ENCODE measurements at regions not wholly inside any gene's neighbourhood (a gene's known extent, or its start where the extent isn't known, plus 50 kb on each side); places are given as distances from the start of the nearest gene placed in this dataset.
"Not testable (repeated sequence)": the region's sequence is repeated elsewhere in the genome, so short reads cannot be mapped to it uniquely, and the experiment has no call there.

- no peak for DNase-seq (ENCODE audit: low spot score)
These were observed 366.8 kb upstream of the DPYD start for GRCh38 chr1:98287626-98288025.

GRCh38 chr1:98286656-98287055 is 365.8 kb upstream of the DPYD start:
- no peak for DNase-seq (ENCODE audit: low spot score)

GRCh38 chr1:98285286-98285685 is 364.5 kb upstream of the DPYD start:
- not testable (repeated sequence) for DNase-seq (ENCODE audit: low spot score)

- no peak for DNase-seq (ENCODE audit: low spot score)
These were observed 359.2 kb upstream of the DPYD start for GRCh38 chr1:98280049-98280448.

GRCh38 chr1:98278055-98278454 is 357.2 kb upstream of the DPYD start:
- DNase-seq (ENCODE audit: low spot score): no peak

- DNase-seq (ENCODE audit: low spot score): no peak
These were observed 356.3 kb upstream of the DPYD start for GRCh38 chr1:98277118-98277517.

GRCh38 chr1:98276514-98276913 is 355.7 kb upstream of the DPYD start:
- no peak for DNase-seq (ENCODE audit: low spot score)

GRCh38 chr1:98268316-98268715 is 347.5 kb upstream of the DPYD start:
- DNase-seq (ENCODE audit: low spot score): no peak

- DNase-seq (ENCODE audit: low spot score): no peak
These were observed 346.6 kb upstream of the DPYD start for GRCh38 chr1:98267423-98267822.

- DNase-seq (ENCODE audit: low spot score): no peak
These were observed 343.9 kb upstream of the DPYD start for GRCh38 chr1:98264727-98265126.

- no peak for DNase-seq (ENCODE audit: low spot score)
These were observed 340.0 kb upstream of the DPYD start for GRCh38 chr1:98260839-98261238.

- no peak for DNase-seq (ENCODE audit: low spot score)
These were observed 339.6 kb upstream of the DPYD start for GRCh38 chr1:98260412-98260811.

- DNase-seq (ENCODE audit: low spot score): no peak
These were observed 335.9 kb upstream of the DPYD start for GRCh38 chr1:98256700-98257099.

GRCh38 chr1:98253145-98253544 is 332.3 kb upstream of the DPYD start:
- no peak for DNase-seq (ENCODE audit: low spot score)

GRCh38 chr1:98251497-98251896 is 330.7 kb upstream of the DPYD start:
- DNase-seq (ENCODE audit: low spot score): no peak

- DNase-seq (ENCODE audit: low spot score): no peak
These were observed 311.8 kb upstream of the DPYD start for GRCh38 chr1:98232678-98233077.

- DNase-seq (ENCODE audit: low spot score): no peak
These were observed 301.9 kb upstream of the DPYD start for GRCh38 chr1:98222706-98223105.

GRCh38 chr1:98221923-98222322 is 301.1 kb upstream of the DPYD start:
- peak; percentile 5 for DNase-seq (ENCODE audit: low spot score)

- no peak for DNase-seq (ENCODE audit: low spot score)
These were observed 296.8 kb upstream of the DPYD start for GRCh38 chr1:98217601-98218000.

- DNase-seq (ENCODE audit: low spot score): no peak
These were observed 295.5 kb upstream of the DPYD start for GRCh38 chr1:98216304-98216703.

- no peak for DNase-seq (ENCODE audit: low spot score)
These were observed 290.5 kb upstream of the DPYD start for GRCh38 chr1:98211271-98211845.

GRCh38 chr1:98210563-98210962 is 289.7 kb upstream of the DPYD start:
- no peak for DNase-seq (ENCODE audit: low spot score)

GRCh38 chr1:98210064-98210463 is 289.2 kb upstream of the DPYD start:
- DNase-seq (ENCODE audit: low spot score): no peak

GRCh38 chr1:98205291-98206017 is 284.6 kb upstream of the DPYD start:
- no peak for DNase-seq (ENCODE audit: low spot score)

All from hematopoietic multipotent progenitor cell treated with erythropoietin and hydrocortisone succinate and interleukin-3 and kit ligand, for 17 days (in vitro differentiated cells).